Middle frontal gyrus (tissue), 1 donor: ENCODE measurements at regions not wholly inside any gene's neighbourhood (a gene's known extent, or its start where the extent isn't known, plus 50 kb on each side); places are given as distances from the start of the nearest gene placed in this dataset.

ENCODE experiments used
- DNase-seq: peaks from one replicate; pipeline ENCODE4 v3.0.0-alpha.2; 2015; ENCODE audit warnings: low spot score; ENCODE audit errors: extremely low spot score

GRCh38 chr11:25953006-25953405, 378.9 kb upstream of the ANO3 start:
- DNase-seq = no peak

- DNase-seq = no peak
Measured at GRCh38 chr11:25958045-25958444, 373.9 kb upstream of the ANO3 start.

- DNase-seq = no peak
Measured at GRCh38 chr11:25961539-25961938, 370.4 kb upstream of the ANO3 start.

- DNase-seq = no peak
Measured at GRCh38 chr11:25970726-25971508, 361.0 kb upstream of the ANO3 start.

DNA sequence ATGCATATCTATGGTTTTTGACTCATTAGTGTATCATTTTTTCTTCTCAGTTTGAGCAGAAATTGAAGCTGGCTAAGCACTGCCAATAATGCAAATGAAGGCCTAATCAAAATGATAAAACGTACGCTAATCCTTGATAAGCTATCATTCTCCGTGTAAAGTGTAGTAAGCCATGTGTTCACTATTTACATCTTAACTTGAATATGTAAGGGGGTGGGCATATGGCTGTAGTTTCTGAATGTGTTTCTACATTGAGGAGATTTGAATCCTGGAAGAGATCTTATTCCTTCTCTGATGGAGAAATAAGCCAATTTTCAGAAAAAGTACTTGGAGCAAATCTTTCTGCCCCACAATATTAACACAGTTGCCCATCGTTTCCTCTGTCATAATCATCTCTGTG, 351.8 kb upstream of the ANO3 start:
- no peak for DNase-seq

- peak; percentile 53 for DNase-seq
Measured at GRCh38 chr11:25981998-25982397, 349.9 kb upstream of the ANO3 start.

DNA sequence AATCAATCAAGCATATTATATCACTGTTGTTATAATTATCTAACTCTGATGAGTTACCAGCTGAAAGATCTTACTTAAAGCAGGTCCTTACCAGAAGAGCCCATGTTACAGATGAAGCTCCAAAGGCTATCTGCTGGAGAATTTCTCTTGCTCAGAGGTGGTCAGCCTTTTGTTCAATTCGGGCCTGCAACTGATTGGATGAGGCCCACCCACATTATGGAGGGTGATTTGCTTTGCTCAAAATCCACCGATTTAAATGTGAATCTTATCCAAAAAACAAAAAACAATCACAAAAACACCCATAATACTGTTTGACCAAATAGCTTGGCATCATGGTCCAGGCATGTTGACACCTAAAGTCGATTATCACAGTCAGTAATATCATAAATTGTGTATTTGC, 348.6 kb upstream of the ANO3 start:
- no peak for DNase-seq

DNA sequence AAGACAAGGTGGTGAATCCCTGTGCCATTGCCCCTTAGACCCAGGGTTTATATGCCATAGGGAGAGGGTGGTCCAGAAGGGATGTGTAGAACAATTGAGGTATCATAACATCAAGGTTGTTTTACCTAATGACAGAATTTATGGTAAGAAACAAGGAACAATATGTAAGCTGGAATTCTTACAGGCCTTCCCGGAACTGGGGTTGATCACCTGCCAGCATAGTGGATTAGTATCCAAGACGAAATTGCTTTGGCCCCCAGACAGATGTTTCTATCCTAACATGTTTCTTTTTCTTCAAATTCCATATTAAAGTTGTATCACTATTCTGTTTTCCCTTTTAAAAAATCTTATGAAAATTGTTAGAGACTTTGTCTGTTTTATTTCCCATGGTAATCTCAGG, 343.8 kb upstream of the ANO3 start:
- no peak for DNase-seq

GRCh38 chr11:25990406-25990805, 341.5 kb upstream of the ANO3 start:
- DNase-seq = no peak

- DNase-seq = no peak
Measured at GRCh38 chr11:25991476-25991875, 340.5 kb upstream of the ANO3 start.

DNA sequence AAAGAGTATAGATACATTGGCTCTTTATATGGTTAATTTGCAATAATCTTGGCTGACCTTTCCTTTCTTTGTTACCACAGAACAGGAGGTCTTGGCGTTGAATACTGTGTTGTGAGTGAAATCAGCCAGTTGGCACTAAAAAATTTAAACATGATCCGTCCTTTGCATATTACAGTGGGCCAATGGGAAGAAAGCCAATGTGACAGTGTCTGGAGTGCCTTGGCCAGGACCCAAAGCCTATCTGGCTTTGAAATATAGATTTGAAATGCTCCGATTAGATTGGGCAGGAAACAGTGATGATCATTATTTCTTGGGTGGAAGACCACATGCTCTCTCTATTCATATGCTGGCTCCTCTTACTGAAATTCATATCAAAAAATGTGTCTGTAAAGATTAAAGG, 339.6 kb upstream of the ANO3 start:
- no peak for DNase-seq

DNA sequence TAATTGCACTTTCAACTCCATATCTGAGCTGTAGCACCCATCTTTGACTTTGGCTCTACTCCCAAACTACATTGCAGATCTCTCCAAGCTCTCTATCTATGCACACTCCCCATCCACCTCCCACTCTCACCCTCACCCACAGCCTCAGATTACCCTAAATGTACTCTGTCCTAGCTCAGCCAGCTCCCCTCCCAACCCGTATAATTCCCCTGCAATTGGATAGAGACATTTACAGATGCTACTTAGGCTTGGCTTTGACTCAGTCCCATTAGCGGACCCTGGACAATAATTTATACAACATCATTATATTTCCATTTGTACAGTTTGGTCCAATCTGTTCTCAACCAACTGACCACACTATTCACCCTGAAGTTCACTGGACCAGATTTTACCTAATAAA, 338.9 kb upstream of the ANO3 start:
- DNase-seq = no peak

DNA sequence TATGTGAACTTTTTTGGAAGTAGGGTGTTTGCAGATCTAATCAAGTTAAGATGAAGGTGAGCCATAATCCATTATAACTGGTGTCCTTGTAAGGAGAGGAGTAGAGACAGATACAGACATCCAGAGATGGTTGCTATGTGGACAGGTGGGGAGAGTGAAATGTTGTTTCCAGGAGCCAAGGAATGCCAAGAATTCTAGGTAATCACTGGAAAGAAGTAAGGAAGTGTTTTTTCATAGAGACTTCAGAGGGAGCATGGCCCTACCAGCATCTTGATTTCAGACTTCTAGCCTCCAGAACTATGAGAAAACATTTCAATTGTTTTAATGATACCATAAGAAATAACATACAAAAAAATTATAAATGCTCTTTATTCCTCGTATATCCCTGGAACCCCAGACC, 320.5 kb upstream of the ANO3 start:
- DNase-seq = no peak

GRCh38 chr11:26014456-26015115, 317.3 kb upstream of the ANO3 start:
- DNase-seq = no peak

DNA sequence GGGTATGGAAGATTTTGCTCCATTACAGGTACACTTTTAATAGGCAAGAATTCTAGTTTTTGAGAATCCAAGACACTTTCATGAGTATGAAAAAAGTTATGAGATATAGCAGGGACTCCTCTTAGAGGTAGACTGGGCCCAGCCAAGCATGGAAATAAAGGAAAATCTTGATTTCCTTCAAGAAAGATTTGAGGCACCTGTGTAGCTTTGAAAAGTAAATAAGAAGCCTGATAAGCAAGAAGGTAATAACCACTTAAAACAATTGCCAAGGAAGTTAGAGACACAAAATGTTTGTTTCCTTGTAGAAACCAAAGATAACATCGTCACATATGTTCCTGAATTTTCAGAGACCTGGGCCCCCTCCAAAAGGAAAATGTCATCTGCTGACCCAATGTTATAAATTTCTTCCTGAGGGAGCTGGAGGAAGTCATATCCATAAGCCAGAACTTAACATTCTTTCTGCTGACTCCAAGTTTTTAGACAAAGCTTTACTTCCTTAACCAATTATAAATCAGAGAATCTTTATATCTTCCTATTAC, 314.5 kb upstream of the ANO3 start:
- DNase-seq = no peak

- DNase-seq = no peak
Measured at GRCh38 chr11:26017903-26018302, 314.0 kb upstream of the ANO3 start.

DNA sequence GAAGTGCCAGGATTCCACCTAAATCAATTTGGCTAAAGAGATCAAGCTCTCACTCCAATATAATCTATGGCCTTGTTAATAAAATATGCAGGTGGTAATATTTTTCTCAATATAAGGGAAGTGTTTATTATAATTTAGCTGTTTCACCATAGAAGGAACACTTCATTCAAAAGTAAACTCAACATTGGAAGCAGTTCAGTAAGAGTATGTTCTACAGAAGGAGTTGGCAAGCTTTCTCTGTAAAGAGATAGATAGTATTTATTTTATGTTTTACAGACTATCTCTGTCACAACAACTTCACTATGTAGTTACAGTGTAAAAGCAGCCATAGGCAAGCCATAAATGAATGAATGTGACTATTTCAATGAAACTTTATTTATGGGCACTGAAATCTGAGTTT, 313.6 kb upstream of the ANO3 start:
- no peak for DNase-seq

GRCh38 chr11:26019386-26019785, 312.5 kb upstream of the ANO3 start:
- no peak for DNase-seq

- DNase-seq = no peak
Measured at GRCh38 chr11:26021017-26021416, 310.9 kb upstream of the ANO3 start.

DNA sequence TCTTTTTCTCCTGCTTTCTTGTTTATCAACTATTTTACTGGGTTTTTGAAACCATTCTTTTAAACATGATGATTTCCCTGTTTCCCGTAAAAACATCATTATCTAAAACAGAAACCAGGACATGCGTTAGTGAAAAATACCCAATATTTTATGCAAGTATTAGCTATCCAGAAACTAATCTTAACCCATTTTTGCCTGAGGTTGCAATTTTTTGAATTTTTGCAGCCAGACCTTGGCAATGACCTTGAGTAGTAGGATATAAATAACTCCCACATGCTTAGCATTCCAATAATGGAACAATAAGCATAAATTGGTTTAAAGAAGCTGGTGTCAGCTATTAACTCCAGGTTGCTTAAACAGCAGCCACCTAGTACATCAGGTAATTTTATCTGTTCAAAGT, 308.9 kb upstream of the ANO3 start:
- no peak for DNase-seq

- DNase-seq = no peak
Measured at GRCh38 chr11:26025676-26026075, 306.3 kb upstream of the ANO3 start.

- DNase-seq = no peak
Measured at GRCh38 chr11:26026078-26026477, 305.9 kb upstream of the ANO3 start.

GRCh38 chr11:26027887-26028286, 304.0 kb upstream of the ANO3 start:
- no peak for DNase-seq
